PFSK-1 (cell line): ENCODE measurements at regions not wholly inside any gene's neighbourhood (a gene's known extent, or its start where the extent isn't known, plus 50 kb on each side); places are given as distances from the start of the nearest gene placed in this dataset.

ENCODE experiments used
- TAF1 ChIP-seq: IDR thresholded peaks from 2 replicates; pipeline ENCODE4 v1.6.1; 2012; ENCODE audit warnings: low read length, control low read depth, borderline replicate concordance; ENCODE audit not compliant: insufficient read depth
- TF ChIP-seq, protein P1 (sequence below), 2 experiments: IDR thresholded peaks; 2 replicates each; pipeline versions ENCODE4 v1.6.1 to v1.8.0; 2011 to 2012; ENCODE audit warnings: low read depth in 2 of 2, low read length in 2 of 2, control low read depth in 1 of 2, inconsistent platforms in 1 of 2, mild to moderate bottlenecking in 1 of 2, moderate library complexity in 1 of 2; ENCODE audit not compliant: insufficient read depth in 1 of 2

DNA sequence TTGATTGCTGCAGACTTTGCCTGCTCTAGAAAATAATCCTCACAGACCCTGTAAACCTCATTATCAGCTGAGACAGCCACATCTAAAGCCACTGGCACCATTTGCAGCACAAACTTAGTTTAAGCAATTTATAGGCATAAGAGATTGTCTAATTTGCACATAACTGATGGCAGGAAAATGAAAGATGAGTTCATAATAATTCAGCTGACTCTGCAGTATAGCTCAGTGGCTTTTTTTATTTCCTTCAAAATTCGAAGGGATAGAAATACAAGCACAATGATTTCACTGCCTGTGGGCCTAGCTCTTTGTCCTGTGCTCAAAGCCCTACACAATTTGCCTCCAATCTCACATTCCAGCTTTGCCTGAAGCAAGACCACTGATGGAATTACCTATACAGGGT is 341.2 kb downstream of the RAD51AP2 start:
- TF ChIP-seq, protein P1, sequence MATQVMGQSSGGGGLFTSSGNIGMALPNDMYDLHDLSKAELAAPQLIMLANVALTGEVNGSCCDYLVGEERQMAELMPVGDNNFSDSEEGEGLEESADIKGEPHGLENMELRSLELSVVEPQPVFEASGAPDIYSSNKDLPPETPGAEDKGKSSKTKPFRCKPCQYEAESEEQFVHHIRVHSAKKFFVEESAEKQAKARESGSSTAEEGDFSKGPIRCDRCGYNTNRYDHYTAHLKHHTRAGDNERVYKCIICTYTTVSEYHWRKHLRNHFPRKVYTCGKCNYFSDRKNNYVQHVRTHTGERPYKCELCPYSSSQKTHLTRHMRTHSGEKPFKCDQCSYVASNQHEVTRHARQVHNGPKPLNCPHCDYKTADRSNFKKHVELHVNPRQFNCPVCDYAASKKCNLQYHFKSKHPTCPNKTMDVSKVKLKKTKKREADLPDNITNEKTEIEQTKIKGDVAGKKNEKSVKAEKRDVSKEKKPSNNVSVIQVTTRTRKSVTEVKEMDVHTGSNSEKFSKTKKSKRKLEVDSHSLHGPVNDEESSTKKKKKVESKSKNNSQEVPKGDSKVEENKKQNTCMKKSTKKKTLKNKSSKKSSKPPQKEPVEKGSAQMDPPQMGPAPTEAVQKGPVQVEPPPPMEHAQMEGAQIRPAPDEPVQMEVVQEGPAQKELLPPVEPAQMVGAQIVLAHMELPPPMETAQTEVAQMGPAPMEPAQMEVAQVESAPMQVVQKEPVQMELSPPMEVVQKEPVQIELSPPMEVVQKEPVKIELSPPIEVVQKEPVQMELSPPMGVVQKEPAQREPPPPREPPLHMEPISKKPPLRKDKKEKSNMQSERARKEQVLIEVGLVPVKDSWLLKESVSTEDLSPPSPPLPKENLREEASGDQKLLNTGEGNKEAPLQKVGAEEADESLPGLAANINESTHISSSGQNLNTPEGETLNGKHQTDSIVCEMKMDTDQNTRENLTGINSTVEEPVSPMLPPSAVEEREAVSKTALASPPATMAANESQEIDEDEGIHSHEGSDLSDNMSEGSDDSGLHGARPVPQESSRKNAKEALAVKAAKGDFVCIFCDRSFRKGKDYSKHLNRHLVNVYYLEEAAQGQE (IDR thresholded peaks at IDR 0.05; ENCODE audit: insufficient read depth in 1 of 2, low read depth in 2 of 2, low read length in 2 of 2) = no peak
- TF ChIP-seq TAF1 = no peak
